ENCODE measurements at regions not wholly inside any gene's neighbourhood (a gene's known extent, or its start where the extent isn't known, plus 50 kb on each side); places are given as distances from the start of the nearest gene placed in this dataset.
"Not testable (repeated sequence)": the region's sequence is repeated elsewhere in the genome, so short reads cannot be mapped to it uniquely, and the experiment has no call there.

DNA sequence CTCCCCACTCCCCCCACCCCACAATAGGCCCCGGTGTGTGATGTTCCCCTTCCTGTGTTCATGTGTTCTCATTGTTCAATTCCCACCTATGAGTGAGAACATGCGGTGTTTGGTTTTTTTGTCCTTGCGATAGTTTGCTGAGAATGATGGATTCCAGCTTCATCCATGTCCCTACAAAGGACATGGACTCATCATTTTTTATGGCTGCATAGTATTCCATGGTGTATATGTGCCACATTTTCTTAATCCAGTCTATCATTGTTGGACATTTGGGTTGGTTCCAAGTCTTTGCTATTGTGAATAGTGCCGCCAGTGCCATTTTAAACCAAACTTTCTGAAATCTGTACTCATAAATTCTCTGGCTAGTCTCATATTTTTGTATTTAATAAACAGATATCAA, 85.3 kb upstream of the MAGI3 start:
- DNase-seq (ENCODE audit: low spot score): not testable (repeated sequence)

DNA sequence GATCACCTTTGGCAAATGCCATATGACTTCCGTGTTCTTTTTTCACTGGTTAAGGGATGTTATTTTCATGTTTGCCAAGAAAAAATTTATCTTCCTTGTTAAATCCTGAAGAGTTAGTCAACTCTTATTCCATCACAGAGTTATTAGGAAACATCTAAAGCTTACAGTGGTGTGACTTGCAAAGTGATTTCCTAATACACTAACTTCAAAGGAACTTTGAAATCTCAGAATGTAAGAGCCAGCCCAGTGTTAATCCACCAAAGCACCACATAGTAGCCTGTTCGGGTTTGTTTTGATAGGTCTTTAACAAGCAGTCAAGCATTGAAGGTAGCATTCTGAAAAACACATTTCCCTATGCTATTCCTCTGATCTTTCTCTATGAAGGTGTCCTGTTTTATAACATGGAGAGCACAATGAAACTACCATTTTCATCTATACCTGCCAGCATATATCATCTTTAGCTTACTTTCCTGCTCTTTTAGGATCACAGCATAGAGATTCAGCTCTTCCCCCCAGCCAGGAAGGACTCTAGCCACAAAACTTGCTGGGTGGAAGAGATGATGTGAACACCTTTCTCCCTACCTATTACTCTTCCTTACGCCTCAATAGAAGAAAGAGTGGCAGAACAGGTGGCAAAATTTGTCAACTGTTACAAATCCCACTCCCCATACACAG, 82.4 kb upstream of the MAGI3 start:
- no peak for DNase-seq (ENCODE audit: low spot score)

DNA sequence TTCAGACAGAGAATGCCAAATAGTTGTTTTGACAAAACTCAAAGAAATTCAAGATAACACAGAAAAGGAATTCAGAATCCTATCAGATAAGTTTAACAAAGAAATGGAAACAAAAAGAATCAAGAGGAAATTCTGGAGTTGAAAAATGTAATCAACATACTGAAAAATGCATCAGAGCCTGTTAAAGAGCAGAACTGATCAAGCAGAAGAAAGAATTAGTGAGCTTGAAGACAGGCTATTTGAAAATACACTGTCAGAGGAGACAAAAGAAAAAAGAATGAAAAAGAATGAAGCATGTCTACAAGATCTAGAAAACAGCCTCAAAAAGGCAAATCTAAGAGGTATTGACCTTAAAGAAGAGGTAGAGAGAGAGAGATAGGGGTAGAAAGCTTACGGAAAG, 77.7 kb upstream of the MAGI3 start:
- not testable (repeated sequence) for DNase-seq (ENCODE audit: low spot score)

DNA sequence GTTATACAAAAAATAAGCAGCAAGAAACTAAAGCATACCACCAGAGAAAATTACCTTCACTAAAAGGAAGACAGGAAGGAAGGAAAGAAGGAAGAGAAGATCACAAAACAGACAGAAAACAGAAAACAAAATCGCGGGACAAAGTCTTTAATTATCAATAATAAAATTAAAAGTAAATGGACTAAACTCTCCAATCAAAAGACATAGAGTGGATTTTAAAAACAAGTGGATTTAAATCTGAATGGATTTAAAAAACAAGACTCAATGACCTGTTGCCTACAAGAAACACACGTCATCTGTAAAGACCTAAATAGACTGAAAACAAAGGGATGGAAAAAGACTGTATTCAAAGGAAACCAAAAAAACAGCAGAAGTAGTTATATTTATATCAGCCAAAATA, 75.7 kb upstream of the MAGI3 start:
- DNase-seq (ENCODE audit: low spot score): no peak

DNA sequence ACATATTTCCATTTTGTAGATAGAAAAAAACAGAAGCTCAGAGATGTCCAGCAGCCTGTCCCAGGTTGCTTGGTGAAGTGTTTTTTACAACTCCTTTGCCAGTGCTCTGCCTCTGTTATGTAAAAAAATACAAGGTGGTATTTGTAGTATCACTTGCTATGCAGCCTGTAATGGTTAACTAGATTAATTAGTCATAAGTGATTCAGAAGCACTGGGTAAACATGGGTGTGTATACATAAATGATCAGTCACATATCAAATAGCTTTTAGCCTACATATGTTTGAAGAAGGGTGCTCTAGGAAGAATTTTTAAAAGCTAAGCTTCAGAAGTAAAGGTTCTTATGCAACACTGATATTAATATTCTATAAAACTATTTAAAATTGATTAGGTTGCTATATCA, 70.0 kb upstream of the MAGI3 start:
- DNase-seq (ENCODE audit: low spot score): no peak

DNA sequence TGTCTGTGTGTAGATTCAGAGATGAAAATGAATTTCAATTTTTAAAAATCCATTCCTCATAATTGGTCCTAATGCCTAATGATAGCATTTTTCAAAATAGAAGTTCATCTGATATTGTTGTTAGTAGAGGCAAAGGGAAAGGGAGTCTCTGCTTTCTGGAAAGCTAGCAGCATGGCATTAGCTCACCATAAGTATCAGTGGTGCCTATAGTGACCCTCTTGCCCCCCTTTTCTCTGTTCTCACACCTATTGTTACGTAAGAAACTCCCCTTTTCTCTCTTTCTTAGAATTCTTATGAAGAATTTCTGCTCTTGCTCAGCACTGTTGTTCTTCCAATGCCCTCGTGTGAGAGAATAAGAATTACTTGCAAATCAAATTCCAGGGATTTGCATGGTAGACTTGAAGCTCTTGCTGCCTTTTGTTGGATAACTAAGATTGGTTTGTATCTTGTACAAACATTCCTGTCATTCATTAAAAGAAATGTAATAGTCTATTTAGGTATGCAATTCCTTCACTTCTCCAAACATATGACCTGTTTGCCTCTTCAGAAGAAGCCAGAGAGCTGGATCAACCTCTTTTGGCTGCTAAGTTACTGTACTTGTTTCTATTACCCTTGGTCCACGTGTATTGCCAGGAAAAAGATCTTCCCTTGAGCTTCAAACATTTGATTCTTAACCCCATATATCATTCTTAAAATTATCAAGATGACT, 69.2 kb upstream of the MAGI3 start:
- DNase-seq (ENCODE audit: low spot score): no peak

DNA sequence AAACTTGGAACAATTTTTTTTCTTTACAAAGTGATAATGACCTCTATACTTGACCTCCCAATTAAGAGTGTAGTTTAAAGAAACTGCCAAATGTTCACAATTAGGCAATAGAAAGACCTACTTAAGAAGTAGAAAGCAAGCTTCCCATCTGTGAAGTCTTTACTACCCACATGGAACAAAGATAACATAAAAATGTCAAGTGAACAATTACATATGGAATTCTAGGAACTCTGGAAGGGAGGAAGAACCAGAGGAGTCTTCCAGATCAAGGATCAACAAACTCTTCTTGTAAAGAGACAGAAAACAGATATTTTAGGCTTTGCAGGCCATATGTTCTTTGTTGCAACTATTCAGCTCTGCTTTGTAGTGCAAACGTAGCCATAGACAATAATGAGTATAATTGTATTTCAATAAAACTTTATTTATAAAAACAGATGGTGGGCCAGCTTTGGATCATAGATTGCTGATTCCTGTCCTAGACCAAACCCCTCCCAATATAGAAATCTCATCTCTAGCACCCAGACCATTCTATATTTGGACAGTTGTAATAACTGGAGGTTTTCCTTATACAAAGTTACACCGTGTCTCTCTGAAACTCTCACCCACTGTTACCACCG, 68.4 kb upstream of the MAGI3 start:
- peak; percentile 1 for DNase-seq (ENCODE audit: low spot score)

DNA sequence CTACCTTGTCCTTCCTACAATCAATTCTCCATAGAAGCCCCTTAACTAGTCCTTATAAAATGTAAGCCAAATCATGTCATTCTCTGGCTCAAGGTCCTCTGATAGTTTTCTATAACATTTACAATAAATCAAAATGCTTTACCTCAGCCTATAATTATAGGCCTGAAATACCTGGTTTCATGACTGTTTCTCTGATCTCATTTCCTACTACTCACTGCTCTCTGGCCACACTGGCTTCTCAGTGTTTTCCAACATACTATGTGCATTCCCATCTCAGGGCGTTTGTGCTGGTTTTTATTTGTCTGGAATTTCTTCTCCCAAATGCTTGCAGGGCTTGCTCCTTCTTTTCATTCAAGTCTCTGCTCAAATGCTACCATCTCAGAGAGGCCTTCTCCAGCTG, 67.9 kb upstream of the MAGI3 start:
- DNase-seq (ENCODE audit: low spot score): no peak

DNA sequence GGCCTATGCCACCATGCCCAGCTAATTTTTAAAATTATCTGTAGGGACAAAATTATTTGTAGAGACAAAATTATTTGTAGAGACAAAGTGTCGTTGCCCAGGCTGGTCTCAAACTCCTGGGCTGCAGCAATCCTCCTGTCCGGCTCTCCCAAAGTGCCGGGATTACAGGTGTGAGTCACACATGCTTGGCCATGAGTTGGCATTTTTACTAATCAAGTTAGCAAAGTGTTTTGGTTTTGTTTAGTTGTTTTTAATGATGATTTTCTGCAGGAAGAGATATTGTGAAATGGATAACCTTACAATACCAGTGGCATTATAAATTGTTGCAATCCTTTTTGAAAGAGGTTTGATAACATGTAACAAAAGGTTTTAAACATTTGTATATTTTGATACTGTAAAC, 65.3 kb upstream of the MAGI3 start:
- no peak for DNase-seq (ENCODE audit: low spot score)

DNA sequence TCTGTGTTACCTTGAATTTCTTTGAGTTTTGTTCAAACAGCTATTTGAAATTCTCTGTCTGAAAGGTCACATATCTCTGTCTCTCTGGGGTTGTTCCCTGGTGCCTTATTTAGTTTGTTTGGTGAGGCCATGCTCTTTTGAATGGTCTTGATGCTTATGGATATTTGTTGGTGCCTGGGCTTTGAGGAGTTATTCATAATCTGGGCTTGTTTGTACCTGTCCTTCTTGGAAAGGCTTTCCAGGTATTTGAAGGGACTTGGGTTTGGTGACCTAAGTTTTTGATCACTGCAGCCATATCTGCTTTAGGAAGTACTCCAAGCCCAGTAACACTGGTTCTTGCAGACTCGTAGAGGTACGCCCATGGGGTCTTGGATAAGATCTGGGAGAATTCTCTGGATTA, 63.3 kb upstream of the MAGI3 start:
- no peak for DNase-seq (ENCODE audit: low spot score)

DNA sequence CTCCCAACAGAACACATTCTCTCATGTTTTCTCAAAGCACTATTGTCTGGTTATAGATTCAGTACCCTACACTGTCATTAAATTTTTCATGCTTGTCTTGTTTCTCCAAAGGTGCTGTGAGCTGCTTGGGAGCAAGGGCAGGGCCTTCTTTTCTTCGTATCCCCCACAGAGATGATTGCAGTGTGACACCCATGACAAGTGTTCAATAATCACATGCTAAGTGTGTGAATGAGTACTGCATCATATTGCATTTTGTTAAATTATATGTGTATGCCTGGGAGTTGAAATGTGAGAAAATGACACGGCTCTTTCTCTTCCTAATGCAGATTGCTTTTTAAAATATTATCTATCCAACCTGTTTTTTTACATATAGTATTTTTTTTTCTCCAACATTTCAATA, 57.3 kb upstream of the MAGI3 start:
- DNase-seq (ENCODE audit: low spot score): no peak

DNA sequence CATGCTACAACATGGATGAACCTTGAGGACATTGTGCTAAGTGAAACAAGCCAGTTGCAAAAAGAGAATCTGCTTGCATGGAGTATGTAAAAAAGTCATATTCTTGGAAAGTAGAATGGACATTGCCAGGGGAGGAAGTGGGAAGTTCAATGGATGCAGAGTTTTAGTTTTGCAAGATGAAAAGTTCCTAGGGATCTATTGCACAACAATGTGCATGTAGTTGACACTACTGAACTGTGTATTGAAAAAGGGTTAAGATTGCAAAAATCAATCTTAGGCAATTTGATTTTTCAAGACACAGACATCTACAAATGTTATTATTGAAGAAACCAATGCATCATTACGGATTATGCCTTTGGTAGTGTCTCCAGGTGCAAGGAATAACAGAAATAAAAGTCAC, 50.3 kb upstream of the MAGI3 start:
- no peak for DNase-seq (ENCODE audit: low spot score)

All from NAMALWA (cell line).